Epithelial cell of esophagus (primary cell): ENCODE measurements at regions not wholly inside any gene's neighbourhood (a gene's known extent, or its start where the extent isn't known, plus 50 kb on each side); places are given as distances from the start of the nearest gene placed in this dataset.

Experiments
- DNase-seq: peaks from one replicate; pipeline ENCODE4 v3.0.0; 2010; ENCODE audit warnings: low read depth
- H3K4me3 ChIP-seq: 2 replicates; pipeline ENCODE4 v1.5.1; 2011; ENCODE audit warnings: mild to moderate bottlenecking, low read length, control low read depth
- TF ChIP-seq, protein P1 (sequence below): IDR thresholded peaks from 2 replicates; pipeline ENCODE4 v1.5.1; 2011; ENCODE audit warnings: low read depth, mild to moderate bottlenecking, low read length, control low read depth, inconsistent platforms; ENCODE audit not compliant: insufficient read depth; ENCODE audit errors: missing control alignments

GRCh38 chr4:136150046-136150445 is 1382.2 kb downstream of the PCDH18 start:
- TF ChIP-seq, protein P1, sequence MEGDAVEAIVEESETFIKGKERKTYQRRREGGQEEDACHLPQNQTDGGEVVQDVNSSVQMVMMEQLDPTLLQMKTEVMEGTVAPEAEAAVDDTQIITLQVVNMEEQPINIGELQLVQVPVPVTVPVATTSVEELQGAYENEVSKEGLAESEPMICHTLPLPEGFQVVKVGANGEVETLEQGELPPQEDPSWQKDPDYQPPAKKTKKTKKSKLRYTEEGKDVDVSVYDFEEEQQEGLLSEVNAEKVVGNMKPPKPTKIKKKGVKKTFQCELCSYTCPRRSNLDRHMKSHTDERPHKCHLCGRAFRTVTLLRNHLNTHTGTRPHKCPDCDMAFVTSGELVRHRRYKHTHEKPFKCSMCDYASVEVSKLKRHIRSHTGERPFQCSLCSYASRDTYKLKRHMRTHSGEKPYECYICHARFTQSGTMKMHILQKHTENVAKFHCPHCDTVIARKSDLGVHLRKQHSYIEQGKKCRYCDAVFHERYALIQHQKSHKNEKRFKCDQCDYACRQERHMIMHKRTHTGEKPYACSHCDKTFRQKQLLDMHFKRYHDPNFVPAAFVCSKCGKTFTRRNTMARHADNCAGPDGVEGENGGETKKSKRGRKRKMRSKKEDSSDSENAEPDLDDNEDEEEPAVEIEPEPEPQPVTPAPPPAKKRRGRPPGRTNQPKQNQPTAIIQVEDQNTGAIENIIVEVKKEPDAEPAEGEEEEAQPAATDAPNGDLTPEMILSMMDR, result no peak

GRCh38 chr4:136136601-136137000 is 1395.7 kb downstream of the PCDH18 start:
- no peak for DNase-seq
- TF ChIP-seq, protein P1, result no peak
- no peak overlapping the region for H3K4me3 ChIP-seq

More at GRCh38 chr4:136150046-136150445, 1382.2 kb downstream of the PCDH18 start:
- no peak for DNase-seq
- H3K4me3 ChIP-seq, result no peak overlapping the region

- TF ChIP-seq, protein P1, result no peak
- no peak for DNase-seq
- no peak overlapping the region for H3K4me3 ChIP-seq
Measured at GRCh38 chr4:136124251-136124745, 1408.0 kb downstream of the PCDH18 start.

DNA sequence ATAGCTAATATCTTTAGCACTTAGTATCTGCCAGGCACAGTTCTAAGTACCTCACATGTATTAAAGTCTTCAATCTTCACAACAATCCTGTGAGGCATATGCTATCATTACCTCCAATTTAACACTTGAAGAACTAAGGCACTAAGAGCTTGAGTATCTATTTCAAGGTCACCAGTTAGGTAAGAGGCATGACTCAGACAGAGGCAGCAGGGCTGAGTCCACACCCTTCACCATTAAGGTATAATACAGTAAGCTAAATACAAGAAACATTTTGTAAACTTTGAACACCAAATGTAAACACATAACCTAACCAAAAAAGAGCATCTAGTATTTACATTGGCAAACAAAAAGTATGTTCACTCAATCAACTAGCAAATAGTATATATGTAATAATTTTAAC is 1410.9 kb downstream of the PCDH18 start:
- TF ChIP-seq, protein P1, result no peak
- DNase-seq, result peak; percentile 66
- no peak overlapping the region for H3K4me3 ChIP-seq

GRCh38 chr4:136113921-136114320 is 1418.4 kb downstream of the PCDH18 start:
- TF ChIP-seq, protein P1, result no peak
- no peak overlapping the region for H3K4me3 ChIP-seq
- DNase-seq, result no peak

GRCh38 chr4:136112116-136112515 is 1420.2 kb downstream of the PCDH18 start:
- no peak overlapping the region for H3K4me3 ChIP-seq
- TF ChIP-seq, protein P1, result no peak
- no peak for DNase-seq

DNA sequence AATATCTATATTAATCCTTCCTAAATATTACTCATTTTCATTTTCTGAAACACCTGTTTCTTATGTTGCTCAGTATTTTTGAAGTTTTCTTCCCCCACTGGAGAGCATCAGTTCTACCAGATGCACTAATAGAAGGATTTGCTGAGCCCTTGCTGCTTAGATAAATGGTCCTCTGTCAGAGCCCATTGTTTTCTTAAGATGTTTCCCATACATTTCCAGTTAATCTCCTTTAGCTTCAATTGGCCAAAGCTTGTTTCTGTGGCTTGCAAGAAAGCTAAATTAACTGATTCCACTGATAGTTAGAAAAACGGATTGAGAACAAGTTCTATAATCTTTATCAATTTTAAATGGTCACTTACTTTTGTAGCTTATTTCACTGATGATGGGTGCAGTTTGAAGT is 1425.5 kb downstream of the PCDH18 start:
- H3K4me3 ChIP-seq, result no peak overlapping the region
- TF ChIP-seq, protein P1, result no peak
- DNase-seq, result no peak
